Natural killer cell treated with Interleukin-12 subunit alpha and Interleukin-12 subunit beta and Interleukin-15 and Interleukin-18, amount 100 ng/mL, for 72 hours (primary cell): ENCODE measurements at regions not wholly inside any gene's neighbourhood (a gene's known extent, or its start where the extent isn't known, plus 50 kb on each side); places are given as distances from the start of the nearest gene placed in this dataset.
A peak's percentile ranks its signal among the peaks of the same experiment; 100 is the strongest.

Source experiments
- ATAC-seq, 2 donors: fragments of 150-1000 bp; cut with Tn5 transposase in 1 of 2; sonication (Bioruptor Pico), chemical (Tn5 transposase) in 1 of 2; 2 replicates each; pipeline ENCODE4 v1.10.0; 2021
- DNase-seq: peaks from one replicate; pipeline ENCODE4 v3.0.0; 2022; ENCODE audit warnings: low spot score
- H3K27ac Mint-ChIP-seq, 2 donors: 1 replicate in 1 of 2; 2 replicates in 1 of 2; pipeline ENCODE4 v1.8.0; 2022; ENCODE audit warnings: mixed read lengths in 2 of 2, mild to moderate bottlenecking in 1 of 2, moderate library complexity in 1 of 2
- H3K27me3 Mint-ChIP-seq, 2 donors: 1 replicate in 1 of 2; 2 replicates in 1 of 2; pipeline ENCODE4 v1.8.0; 2022; ENCODE audit warnings: mixed read lengths in 2 of 2
- H3K36me3 Mint-ChIP-seq: one replicate; pipeline ENCODE4 v1.8.0; 2022; ENCODE audit warnings: mixed read lengths
- H3K4me1 Mint-ChIP-seq, 2 donors: 1 replicate in 1 of 2; 2 replicates in 1 of 2; pipeline ENCODE4 v1.8.0; 2022; ENCODE audit warnings: low read depth in 2 of 2, mixed read lengths in 2 of 2, mild to moderate bottlenecking in 1 of 2
- H3K4me3 Mint-ChIP-seq: one replicate; pipeline ENCODE4 v1.8.0; 2022; ENCODE audit warnings: mixed read lengths
- H3K9me3 Mint-ChIP-seq: 2 replicates; pipeline ENCODE4 v1.8.0; 2022; ENCODE audit warnings: mixed read lengths

DNA sequence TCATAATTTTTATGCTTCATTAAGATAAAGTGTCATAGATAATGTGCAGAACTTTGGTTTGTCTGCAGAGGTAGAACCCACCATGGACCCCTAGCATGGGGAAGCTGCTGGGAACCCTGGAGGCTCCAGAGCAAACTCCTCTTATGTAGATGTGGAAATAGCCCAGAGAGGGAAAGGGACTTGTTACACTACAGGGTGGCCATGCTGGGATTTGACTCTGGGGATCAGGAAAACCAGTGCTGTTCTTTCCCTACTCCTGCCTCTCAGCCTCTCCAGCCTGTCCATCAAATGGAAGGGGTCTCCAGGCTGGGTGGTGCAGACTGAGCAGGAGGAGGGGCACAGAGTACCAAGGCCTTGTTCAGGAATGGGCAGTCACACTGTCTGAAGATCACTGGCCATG, 54.2 kb downstream of the MSX1 start:
- no peak for ATAC-seq

DNA sequence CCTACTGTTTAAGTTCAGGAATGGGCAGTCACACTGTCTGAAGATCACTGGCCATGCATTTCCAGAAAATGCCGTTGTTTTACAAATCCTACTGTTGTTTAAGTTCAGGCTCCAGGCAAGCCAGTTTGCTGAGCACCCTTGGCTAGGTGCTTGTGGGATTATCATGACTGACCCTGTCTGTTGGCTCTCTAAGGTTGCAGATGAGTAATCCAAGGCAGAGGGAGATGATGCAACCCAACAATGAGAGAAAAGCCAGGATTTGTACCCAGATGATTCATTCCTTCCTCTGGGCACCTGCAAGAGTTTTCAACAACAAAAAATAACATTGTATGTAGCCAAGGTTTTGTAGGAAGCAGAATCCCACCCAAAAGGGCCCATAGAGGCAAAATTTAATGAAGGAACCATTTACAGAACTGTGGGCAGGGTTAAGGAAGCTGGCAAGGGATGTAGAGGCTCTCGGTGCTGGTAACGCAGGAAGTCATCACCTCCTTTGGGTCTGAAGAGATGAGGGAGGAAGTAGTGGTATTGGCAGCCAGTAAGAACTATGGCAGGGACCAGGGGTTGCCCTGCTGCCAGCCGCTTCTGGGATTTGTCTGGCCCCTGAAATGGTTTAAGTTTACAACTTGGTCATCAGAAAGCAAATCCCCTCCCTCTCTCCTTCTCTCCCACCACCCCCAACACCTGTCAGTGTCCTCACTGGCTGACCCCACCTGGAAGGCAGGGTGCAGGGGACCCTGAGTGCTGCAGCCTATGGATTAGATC, 54.8 kb downstream of the MSX1 start:
- ATAC-seq = no peak
- no peak overlapping the region for H3K4me3 Mint-ChIP-seq

More for the DNA sequence above, 54.2 kb downstream of the MSX1 start:
- Mint-ChIP-seq H3K4me3 (no peak overlapping the region), H3K27ac (no peak overlapping the region), H3K4me1 (peaks cover 0 to 16% of the 10 kb centered on the region in 2 donors), H3K27me3 (peaks cover 0 to 4% of the 10 kb centered on the region in 2 donors), H3K36me3 (no peaks in the 10 kb centered on the region), H3K9me3 (peaks cover 3% of the 10 kb centered on the region)
- no peak for DNase-seq

DNA sequence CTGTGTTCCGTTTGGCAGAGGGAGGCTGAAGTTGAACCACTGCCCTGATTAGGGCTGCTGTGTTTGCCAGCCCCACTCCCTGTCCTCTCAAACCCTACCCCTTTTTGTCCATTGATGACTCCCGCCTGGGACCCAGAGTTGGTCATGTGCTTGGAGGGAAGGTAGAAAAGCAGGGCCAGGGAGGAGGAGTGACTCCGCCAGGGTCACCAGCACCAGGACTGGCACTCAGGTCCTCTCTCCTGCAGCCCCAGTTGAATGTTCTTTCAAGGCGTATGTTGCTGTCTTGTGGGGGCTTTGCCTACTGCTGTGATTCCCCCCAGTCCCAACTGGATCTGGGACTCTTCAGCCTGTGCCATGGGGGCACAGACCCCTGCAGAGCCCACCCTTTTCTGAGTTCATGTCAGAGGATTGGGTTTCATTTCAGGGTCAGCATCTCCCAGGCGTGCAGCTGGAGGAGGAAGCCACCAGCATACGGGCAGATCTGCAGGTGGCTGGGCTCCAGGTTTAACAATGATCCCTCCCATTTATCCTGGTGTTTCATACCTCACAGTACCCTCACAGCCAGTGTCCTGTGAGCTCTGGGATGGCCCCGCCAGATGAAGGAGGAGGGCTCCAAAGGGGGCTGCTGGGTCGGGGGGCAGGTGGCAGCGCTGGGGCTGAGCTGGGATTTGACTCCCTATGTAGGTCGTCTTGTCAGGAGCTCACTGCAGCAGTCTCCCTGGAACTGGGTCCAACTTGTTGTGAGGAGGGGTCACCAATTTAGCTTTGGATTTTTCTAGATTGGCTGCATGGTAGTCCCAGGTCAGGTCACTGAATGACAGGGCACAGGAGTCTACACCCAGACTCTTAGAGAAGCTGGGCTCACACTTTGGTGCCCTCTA, 55.7 kb downstream of the MSX1 start:
- H3K9me3 Mint-ChIP-seq = peaks cover 3% of the 10 kb centered on the region
- peaks cover 0 to 2% of the 10 kb centered on the region in 2 donors for H3K27me3 Mint-ChIP-seq
- DNase-seq = no peak
- no peak overlapping the region for H3K4me3 Mint-ChIP-seq
- ATAC-seq = peak in 1 of 2 donors; percentile 11
- H3K4me1 Mint-ChIP-seq = peaks cover 0 to 16% of the 10 kb centered on the region in 2 donors
- H3K27ac Mint-ChIP-seq = no peak overlapping the region
- no peaks in the 10 kb centered on the region for H3K36me3 Mint-ChIP-seq

More for the DNA sequence above, 54.8 kb downstream of the MSX1 start:
- Mint-ChIP-seq H3K4me1 (peaks cover 0 to 16% of the 10 kb centered on the region in 2 donors), H3K36me3 (no peaks in the 10 kb centered on the region), H3K27ac (no peak overlapping the region), H3K27me3 (peaks cover 0 to 2% of the 10 kb centered on the region in 2 donors), H3K9me3 (peaks cover 3% of the 10 kb centered on the region)
- no peak for DNase-seq

- H3K4me1 Mint-ChIP-seq = peaks cover 25 to 37% of the 10 kb centered on the region in 2 donors
- H3K36me3 Mint-ChIP-seq = no peaks in the 10 kb centered on the region
- H3K27me3 Mint-ChIP-seq = peaks cover 0 to 2% of the 10 kb centered on the region in 2 donors
- no peak for ATAC-seq
- no peak overlapping the region for H3K4me3 Mint-ChIP-seq
- H3K9me3 Mint-ChIP-seq = no peaks in the 10 kb centered on the region
- no peak overlapping the region for H3K27ac Mint-ChIP-seq
- no peak for DNase-seq
Observed at GRCh38 chr4:4918067-4918466, 58.6 kb downstream of the MSX1 start.

- Mint-ChIP-seq H3K4me3 (no peak overlapping the region), H3K9me3 (no peaks in the 10 kb centered on the region), H3K27me3 (peaks cover 0 to 2% of the 10 kb centered on the region in 2 donors), H3K36me3 (peaks cover 1% of the 10 kb centered on the region), H3K27ac (no peak overlapping the region), H3K4me1 (peaks cover 34 to 38% of the 10 kb centered on the region in 2 donors)
- DNase-seq (no peak), ATAC-seq (no peak)
Observed at GRCh38 chr4:4919927-4920326, 60.5 kb downstream of the MSX1 start.

DNA sequence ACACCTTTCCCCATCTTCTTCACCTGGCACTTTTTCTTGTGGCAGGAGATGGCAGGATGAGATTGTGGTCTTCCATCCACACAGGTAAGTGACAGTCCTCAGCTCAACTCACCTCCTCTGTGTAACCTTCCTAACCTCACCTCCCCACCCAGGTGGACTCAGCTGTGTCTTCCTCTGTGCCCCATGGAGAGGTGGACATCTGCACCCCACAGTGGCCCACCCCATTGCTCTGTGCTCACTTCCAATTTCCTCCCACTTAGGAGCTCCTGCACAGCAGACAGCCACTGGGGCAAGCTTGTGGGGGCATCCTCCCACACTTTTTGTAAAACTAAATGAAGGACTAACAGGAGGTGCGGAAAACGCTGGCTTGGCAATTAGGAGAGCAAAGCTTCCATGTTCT, 61.6 kb downstream of the MSX1 start:
- ATAC-seq (no peak), DNase-seq (no peak)
- no peak overlapping the region for H3K4me3 Mint-ChIP-seq
- peaks cover 34 to 38% of the 10 kb centered on the region in 2 donors for H3K4me1 Mint-ChIP-seq
- H3K27ac Mint-ChIP-seq = peak overlapping the region in 1 of 2 donors; percentile 69
- H3K36me3 Mint-ChIP-seq = peaks cover 4% of the 10 kb centered on the region
- peaks cover 0 to 4% of the 10 kb centered on the region in 2 donors for H3K27me3 Mint-ChIP-seq
- H3K9me3 Mint-ChIP-seq = no peaks in the 10 kb centered on the region

DNA sequence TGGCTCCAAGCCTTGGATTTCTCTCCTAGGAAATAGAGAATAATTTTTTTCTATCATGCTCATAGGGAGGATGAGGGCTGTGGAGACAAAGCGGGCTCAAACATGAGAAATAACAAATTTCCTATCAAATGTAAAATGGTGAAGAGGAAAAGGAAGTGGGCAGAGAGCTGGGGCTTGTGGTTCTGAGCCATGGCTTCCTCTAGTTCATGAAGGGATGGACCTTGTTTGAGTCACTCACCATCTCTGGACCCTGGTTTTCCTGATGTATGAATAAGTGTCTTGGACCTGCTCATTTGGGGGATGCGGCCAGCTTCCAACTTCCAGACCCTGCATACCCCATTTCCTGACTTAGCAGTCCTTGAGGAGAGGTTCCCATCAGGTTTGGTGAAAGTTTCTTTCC, 63.0 kb downstream of the MSX1 start:
- peak overlapping the region in 1 of 2 donors; percentile 76 for H3K27ac Mint-ChIP-seq
- H3K4me3 Mint-ChIP-seq = peak overlapping the region; percentile 53
- H3K36me3 Mint-ChIP-seq = peaks cover 14% of the 10 kb centered on the region
- H3K4me1 Mint-ChIP-seq = peaks cover 34 to 38% of the 10 kb centered on the region in 2 donors
- ATAC-seq (peak; percentile 68), DNase-seq (no peak)
- peaks cover 4% of the 10 kb centered on the region for H3K9me3 Mint-ChIP-seq
- peaks cover 0 to 4% of the 10 kb centered on the region in 2 donors for H3K27me3 Mint-ChIP-seq

DNA sequence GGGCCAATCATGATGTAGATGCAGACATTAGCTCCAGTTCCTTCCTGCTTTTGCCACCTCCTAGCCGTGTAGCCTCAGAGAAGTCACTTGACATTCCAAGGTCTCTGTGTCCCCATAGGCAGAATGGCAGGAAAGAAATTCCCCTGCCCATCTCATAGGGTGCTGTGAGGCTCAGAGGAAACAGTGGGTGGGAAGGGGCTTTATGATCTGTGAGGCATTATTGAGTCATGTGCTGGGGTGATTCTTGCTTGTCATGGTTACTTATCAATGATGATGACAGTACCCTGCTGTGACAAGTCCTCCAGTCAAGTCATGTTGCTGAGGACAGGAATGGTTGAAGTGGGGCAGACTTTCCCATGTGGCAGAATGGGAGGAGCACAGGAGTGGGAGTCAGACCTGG, 63.7 kb downstream of the MSX1 start:
- Mint-ChIP-seq H3K9me3 (peaks cover 4% of the 10 kb centered on the region), H3K27me3 (peaks cover 0 to 4% of the 10 kb centered on the region in 2 donors), H3K27ac (peak overlapping the region in 1 of 2 donors; percentile 76), H3K36me3 (peaks cover 14% of the 10 kb centered on the region), H3K4me3 (peak overlapping the region; percentile 53), H3K4me1 (peaks cover 34 to 35% of the 10 kb centered on the region in 2 donors)
- ATAC-seq (peak in 1 of 2 donors; percentile 55), DNase-seq (no peak)

GRCh38 chr4:4930677-4931076, 71.2 kb downstream of the MSX1 start:
- Mint-ChIP-seq H3K9me3 (peaks cover 4% of the 10 kb centered on the region), H3K27ac (no peak overlapping the region), H3K36me3 (peaks cover 14% of the 10 kb centered on the region), H3K4me3 (no peak overlapping the region), H3K4me1 (peaks cover 0 to 9% of the 10 kb centered on the region in 2 donors), H3K27me3 (peaks cover 0 to 4% of the 10 kb centered on the region in 2 donors)
- no peak for ATAC-seq
- no peak for DNase-seq

DNA sequence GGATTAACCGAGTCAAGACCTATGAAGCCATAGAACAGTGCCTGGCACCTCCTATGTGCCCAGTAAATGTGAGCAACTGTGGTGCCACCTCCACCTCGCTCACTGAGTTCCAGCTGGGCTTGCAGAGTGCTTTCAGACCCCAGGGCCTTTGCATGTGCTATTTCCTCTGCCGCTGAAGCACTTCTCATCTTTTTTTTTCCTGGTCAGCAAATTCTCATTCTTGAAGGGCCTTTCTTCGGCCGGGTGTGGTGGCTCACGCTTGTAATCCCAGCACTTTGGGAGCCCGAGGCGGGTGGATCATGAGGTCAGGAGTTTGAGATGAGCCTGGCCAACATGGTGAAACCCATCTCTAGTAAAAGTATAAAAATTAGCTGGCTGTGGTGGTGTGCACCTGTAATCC, 76.5 kb downstream of the MSX1 start:
- ATAC-seq = no peak
- Mint-ChIP-seq H3K4me3 (no peak overlapping the region), H3K27me3 (peaks cover 6 to 9% of the 10 kb centered on the region in 2 donors), H3K36me3 (no peaks in the 10 kb centered on the region), H3K27ac (no peak overlapping the region), H3K9me3 (no peaks in the 10 kb centered on the region), H3K4me1 (no peaks in the 10 kb centered on the region)
- DNase-seq = no peak

- DNase-seq (no peak), ATAC-seq (no peak)
- peaks cover 6 to 9% of the 10 kb centered on the region in 2 donors for H3K27me3 Mint-ChIP-seq
- no peak overlapping the region for H3K4me3 Mint-ChIP-seq
- H3K36me3 Mint-ChIP-seq = no peaks in the 10 kb centered on the region
- H3K4me1 Mint-ChIP-seq = peaks cover under 1 to 7% of the 10 kb centered on the region in 2 donors
- H3K9me3 Mint-ChIP-seq = no peaks in the 10 kb centered on the region
- peak overlapping the region in 1 of 2 donors; percentile 27 for H3K27ac Mint-ChIP-seq
Observed at GRCh38 chr4:4937926-4938325, 78.5 kb downstream of the MSX1 start.

GRCh38 chr4:4941751-4942150, 77.5 kb downstream of the CYTL1 start:
- Mint-ChIP-seq H3K4me3 (no peak overlapping the region), H3K27ac (no peak overlapping the region), H3K4me1 (peaks cover 22 to 23% of the 10 kb centered on the region in 2 donors), H3K27me3 (peaks cover 6 to 9% of the 10 kb centered on the region in 2 donors), H3K36me3 (no peaks in the 10 kb centered on the region), H3K9me3 (no peaks in the 10 kb centered on the region)
- no peak for ATAC-seq
- DNase-seq = no peak

- DNase-seq (no peak), ATAC-seq (no peak)
- H3K36me3 Mint-ChIP-seq = no peaks in the 10 kb centered on the region
- peaks cover 22 to 23% of the 10 kb centered on the region in 2 donors for H3K4me1 Mint-ChIP-seq
- H3K27ac Mint-ChIP-seq = no peak overlapping the region
- H3K9me3 Mint-ChIP-seq = no peaks in the 10 kb centered on the region
- H3K4me3 Mint-ChIP-seq = no peak overlapping the region
- peaks cover 5% of the 10 kb centered on the region in 2 donors for H3K27me3 Mint-ChIP-seq
Observed at GRCh38 chr4:4942658-4943057, 76.6 kb downstream of the CYTL1 start.

- no peak for ATAC-seq
- Mint-ChIP-seq H3K27ac (no peak overlapping the region), H3K4me1 (peaks cover 22 to 23% of the 10 kb centered on the region in 2 donors)
Observed at GRCh38 chr4:4945021-4945420, 74.2 kb downstream of the CYTL1 start.

More at GRCh38 chr4:4945021-4945420, 74.2 kb downstream of the CYTL1 start:
- H3K27me3 Mint-ChIP-seq = no peaks in the 10 kb centered on the region
- H3K36me3 Mint-ChIP-seq = no peaks in the 10 kb centered on the region
- no peak for DNase-seq
- no peaks in the 10 kb centered on the region for H3K9me3 Mint-ChIP-seq
- H3K4me3 Mint-ChIP-seq = no peak overlapping the region
